Esophagus muscularis mucosa (tissue), 3 donors: ENCODE measurements at regions not wholly inside any gene's neighbourhood (a gene's known extent, or its start where the extent isn't known, plus 50 kb on each side); places are given as distances from the start of the nearest gene placed in this dataset.

Experiments used
- CTCF ChIP-seq, 3 experiments: fragments of 200-600 bp in 2 of 3; fragments of 450-650 bp in 1 of 3; sonication (generic) in 2 of 3; IDR thresholded peaks; one replicate each; pipeline ENCODE4 v1.5.1; 2017 to 2019; ENCODE audit warnings: antibody characterized with exemption in 3 of 3, mild to moderate bottlenecking in 2 of 3, moderate library complexity in 1 of 3
- POLR2A ChIP-seq: fragments of 450-650 bp; IDR thresholded peaks from one replicate; pipeline ENCODE4 v1.6.1; 2017; ENCODE audit warnings: antibody characterized with exemption, moderate library complexity, mild to moderate bottlenecking, low read depth

GRCh38 chr7:153036396-153037063 lies 277.0 kb downstream of the ACTR3B start:
- TF ChIP-seq CTCF (IDR thresholded peaks at IDR 0.05): no peak
- no peak for TF ChIP-seq POLR2A
